Right atrium auricular region (tissue), 2 donors: ENCODE measurements at regions not wholly inside any gene's neighbourhood (a gene's known extent, or its start where the extent isn't known, plus 50 kb on each side); places are given as distances from the start of the nearest gene placed in this dataset.

Source experiments
- DNase-seq: peaks from one replicate; pipeline ENCODE4 v3.0.0-alpha.2; 2019; ENCODE audit warnings: low spot score
- H3K27ac ChIP-seq, 2 donors: fragments of 200-600 bp; sonication (generic); 1 replicate in 1 of 2; 2 replicates in 1 of 2; pipeline ENCODE4 v1.5.1; 2016 to 2019
- H3K27me3 ChIP-seq, 2 donors: fragments of 200-600 bp; sonication (generic); one replicate each; pipeline versions ENCODE4 v1.5.1 to v1.6.0; 2017 to 2019
- H3K36me3 ChIP-seq: fragments of 200-600 bp; sonication (generic); one replicate; pipeline ENCODE4 v1.5.1; 2016
- H3K4me1 ChIP-seq, 2 donors: fragments of 200-600 bp; sonication (generic); one replicate each; pipeline versions ENCODE4 v1.5.1 to v1.6.0; 2017 to 2019
- H3K4me3 ChIP-seq, 2 donors: fragments of 200-600 bp; sonication (generic); 1 replicate in 1 of 2; 2 replicates in 1 of 2; pipeline ENCODE4 v1.5.1; 2017 to 2019; ENCODE audit warnings: mild to moderate bottlenecking in 1 of 2, moderate library complexity in 1 of 2
- H3K9me3 ChIP-seq, 2 donors: fragments of 200-600 bp; sonication (generic); one replicate each; pipeline ENCODE4 v1.5.1; 2019
- TF ChIP-seq, protein P1 (sequence below), 2 donors: fragments of 200-600 bp; sonication (generic); IDR thresholded peaks; one replicate each; pipeline ENCODE4 v1.5.1; 2019; ENCODE audit warnings: antibody characterized with exemption in 2 of 2

GRCh38 chr6:115618256-115618655, 442.4 kb downstream of the FRK start:
- H3K9me3 ChIP-seq = no peaks in the 10 kb centered on the region
- TF ChIP-seq, protein P1, sequence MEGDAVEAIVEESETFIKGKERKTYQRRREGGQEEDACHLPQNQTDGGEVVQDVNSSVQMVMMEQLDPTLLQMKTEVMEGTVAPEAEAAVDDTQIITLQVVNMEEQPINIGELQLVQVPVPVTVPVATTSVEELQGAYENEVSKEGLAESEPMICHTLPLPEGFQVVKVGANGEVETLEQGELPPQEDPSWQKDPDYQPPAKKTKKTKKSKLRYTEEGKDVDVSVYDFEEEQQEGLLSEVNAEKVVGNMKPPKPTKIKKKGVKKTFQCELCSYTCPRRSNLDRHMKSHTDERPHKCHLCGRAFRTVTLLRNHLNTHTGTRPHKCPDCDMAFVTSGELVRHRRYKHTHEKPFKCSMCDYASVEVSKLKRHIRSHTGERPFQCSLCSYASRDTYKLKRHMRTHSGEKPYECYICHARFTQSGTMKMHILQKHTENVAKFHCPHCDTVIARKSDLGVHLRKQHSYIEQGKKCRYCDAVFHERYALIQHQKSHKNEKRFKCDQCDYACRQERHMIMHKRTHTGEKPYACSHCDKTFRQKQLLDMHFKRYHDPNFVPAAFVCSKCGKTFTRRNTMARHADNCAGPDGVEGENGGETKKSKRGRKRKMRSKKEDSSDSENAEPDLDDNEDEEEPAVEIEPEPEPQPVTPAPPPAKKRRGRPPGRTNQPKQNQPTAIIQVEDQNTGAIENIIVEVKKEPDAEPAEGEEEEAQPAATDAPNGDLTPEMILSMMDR (IDR thresholded peaks at IDR 0.05) = no peak
- H3K4me1 ChIP-seq = no peaks in the 10 kb centered on the region
- no peak overlapping the region for H3K27ac ChIP-seq
- H3K4me3 ChIP-seq = no peak overlapping the region
- no peaks in the 10 kb centered on the region for H3K36me3 ChIP-seq
- no peaks in the 10 kb centered on the region for H3K27me3 ChIP-seq
- no peak for DNase-seq

DNA sequence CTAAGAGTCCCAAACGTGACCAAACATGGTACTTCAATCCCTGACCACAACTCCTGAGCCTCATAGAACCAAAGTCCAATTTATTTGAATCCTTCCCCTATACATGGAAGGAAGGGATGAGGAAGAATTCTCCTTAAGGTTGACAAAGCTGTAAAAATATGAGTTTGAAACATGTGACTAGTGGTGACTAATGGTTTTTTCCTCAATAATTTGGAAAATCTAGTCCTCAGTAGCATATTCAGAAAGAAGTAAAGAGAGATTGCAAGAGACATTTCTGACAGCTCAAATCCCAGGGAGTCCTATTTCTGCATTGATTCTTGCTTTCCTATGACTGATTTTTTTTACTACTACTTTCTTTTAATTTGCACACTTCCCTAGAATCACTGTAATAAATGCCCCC, 443.7 kb downstream of the FRK start:
- H3K4me1 ChIP-seq = no peaks in the 10 kb centered on the region
- H3K36me3 ChIP-seq = no peaks in the 10 kb centered on the region
- H3K4me3 ChIP-seq = no peak overlapping the region
- no peak for DNase-seq
- H3K27me3 ChIP-seq = no peaks in the 10 kb centered on the region
- TF ChIP-seq, protein P1 (IDR thresholded peaks at IDR 0.05) = no peak
- no peaks in the 10 kb centered on the region for H3K9me3 ChIP-seq
- H3K27ac ChIP-seq = no peak overlapping the region

DNA sequence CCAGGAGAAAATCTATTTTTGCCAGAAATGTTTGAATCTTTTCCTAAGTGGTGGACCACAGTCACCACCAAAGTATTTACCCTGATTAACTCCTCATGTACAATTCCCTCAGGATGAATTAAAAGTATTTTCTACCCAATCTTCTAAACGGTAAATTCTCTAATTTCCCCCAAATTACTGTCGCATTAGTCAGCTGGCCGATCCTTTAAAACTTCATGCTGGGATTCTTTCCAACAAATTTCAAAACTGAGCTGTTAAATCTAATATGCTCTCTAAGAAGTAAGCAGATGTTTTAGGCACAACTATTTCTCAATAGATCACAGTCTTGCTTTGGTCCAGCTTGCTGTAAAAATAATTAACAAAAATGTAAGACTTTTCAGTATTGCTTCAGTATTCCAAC, 447.2 kb downstream of the FRK start:
- no peaks in the 10 kb centered on the region for H3K36me3 ChIP-seq
- H3K27ac ChIP-seq = no peak overlapping the region
- H3K27me3 ChIP-seq = no peaks in the 10 kb centered on the region
- no peaks in the 10 kb centered on the region for H3K9me3 ChIP-seq
- H3K4me3 ChIP-seq = no peak overlapping the region
- TF ChIP-seq, protein P1 (IDR thresholded peaks at IDR 0.05) = no peak
- no peak for DNase-seq
- H3K4me1 ChIP-seq = no peaks in the 10 kb centered on the region

DNA sequence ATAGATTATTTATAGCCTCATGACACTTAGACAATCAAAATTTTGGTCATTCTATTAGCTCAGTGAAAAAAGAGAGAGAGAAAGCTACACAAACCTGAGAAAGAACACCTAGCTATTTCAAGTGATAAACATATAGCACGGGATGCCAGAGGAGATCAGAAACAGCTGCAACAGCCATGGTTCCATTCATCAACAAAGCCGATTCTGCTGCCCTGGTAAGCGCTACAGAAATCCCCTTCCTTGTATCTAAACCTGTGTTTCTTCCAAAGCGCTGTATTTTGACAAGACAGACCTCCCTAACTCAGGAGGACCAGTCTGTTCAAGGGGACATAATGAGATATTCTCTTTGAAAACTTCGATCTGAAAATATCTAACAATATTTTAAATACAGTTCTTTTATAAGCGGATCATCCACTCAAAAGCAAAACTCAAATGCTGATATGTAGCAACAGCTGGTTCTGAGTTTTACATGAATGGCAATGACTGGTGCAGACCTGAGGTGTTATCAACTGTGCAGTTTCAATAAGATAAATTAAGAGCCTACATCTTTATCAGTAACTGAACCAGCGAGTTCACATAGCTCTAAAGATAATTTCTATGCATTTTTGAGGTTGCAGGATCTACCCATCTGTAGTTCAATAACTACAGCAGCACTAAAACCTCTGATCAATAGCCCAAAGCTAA, 447.8 kb downstream of the FRK start:
- Histone ChIP-seq H3K4me3 (no peak overlapping the region), H3K27ac (no peak overlapping the region), H3K4me1 (no peaks in the 10 kb centered on the region), H3K27me3 (no peaks in the 10 kb centered on the region), H3K9me3 (no peaks in the 10 kb centered on the region), H3K36me3 (no peaks in the 10 kb centered on the region)
- TF ChIP-seq, protein P1 (IDR thresholded peaks at IDR 0.05) = no peak
- DNase-seq = no peak

DNA sequence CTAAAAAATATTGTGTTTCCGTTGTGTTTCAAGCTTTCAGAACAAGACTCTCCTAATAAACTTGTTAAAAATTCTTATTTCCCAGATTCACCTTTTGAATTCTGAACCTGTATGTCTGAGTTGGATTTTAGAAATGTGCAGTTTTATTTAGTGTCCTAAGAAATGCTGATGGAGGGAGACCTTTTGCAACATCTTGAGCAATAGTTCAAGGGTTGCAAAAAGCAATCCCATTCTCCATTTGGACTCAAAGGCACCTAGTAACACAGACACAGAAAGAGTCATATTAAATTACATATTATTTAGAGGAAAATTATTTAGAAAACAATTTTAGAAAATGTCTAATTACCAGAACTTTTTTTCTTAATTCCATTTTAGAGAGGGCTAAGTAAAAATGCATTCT, 448.5 kb downstream of the FRK start:
- no peaks in the 10 kb centered on the region for H3K27me3 ChIP-seq

More for the DNA sequence above, 448.5 kb downstream of the FRK start:
- TF ChIP-seq, protein P1 (IDR thresholded peaks at IDR 0.05) = no peak
- no peak overlapping the region for H3K4me3 ChIP-seq
- H3K27ac ChIP-seq = no peak overlapping the region
- H3K4me1 ChIP-seq = no peaks in the 10 kb centered on the region
- no peak for DNase-seq
- no peaks in the 10 kb centered on the region for H3K9me3 ChIP-seq
- H3K36me3 ChIP-seq = no peaks in the 10 kb centered on the region
